GM19463 (cell line): ENCODE measurements at regions not wholly inside any gene's neighbourhood (a gene's known extent, or its start where the extent isn't known, plus 50 kb on each side); places are given as distances from the start of the nearest gene placed in this dataset.

Experiments used
- ATAC-seq: cut with Tn5 transposase; IDR thresholded peaks from one replicate; pipeline ENCODE4 v1.9.1; 2021; ENCODE audit warnings: mild to moderate bottlenecking, moderate library complexity; ENCODE audit not compliant: unreplicated experiment

DNA sequence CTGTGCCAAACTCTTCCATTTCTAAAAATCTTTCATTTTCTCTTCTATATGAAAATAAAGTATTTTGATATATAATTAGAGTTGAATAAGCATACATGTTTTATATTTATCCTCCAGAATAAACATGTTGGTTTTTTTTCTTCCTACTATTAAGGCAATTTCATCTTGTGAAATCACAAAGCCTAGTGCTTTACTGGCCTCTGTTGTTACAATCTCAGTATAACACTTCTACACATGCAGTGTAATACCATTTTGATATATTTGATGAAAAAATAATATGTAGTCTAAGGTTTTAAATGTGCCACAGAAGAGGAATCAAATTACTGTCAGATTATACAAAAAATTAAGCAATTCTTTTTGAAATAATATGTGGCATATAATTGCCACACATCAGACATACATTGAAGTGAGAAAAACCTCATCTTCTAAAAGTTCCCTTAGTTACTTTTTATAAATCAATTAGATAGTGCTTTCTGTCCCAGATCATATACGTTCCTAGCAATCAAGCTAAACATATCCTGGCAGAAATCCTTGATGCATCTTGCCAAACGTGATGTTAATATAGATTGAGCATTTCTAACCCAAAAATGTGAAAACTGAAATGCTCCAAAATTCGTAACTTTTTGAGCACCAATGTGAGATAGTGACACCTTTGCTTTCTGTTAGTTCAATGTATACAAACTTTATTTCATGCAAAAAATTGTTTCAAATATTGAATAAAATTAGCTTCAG is 225.1 kb upstream of the MANEA start:
- ATAC-seq: no peak

DNA sequence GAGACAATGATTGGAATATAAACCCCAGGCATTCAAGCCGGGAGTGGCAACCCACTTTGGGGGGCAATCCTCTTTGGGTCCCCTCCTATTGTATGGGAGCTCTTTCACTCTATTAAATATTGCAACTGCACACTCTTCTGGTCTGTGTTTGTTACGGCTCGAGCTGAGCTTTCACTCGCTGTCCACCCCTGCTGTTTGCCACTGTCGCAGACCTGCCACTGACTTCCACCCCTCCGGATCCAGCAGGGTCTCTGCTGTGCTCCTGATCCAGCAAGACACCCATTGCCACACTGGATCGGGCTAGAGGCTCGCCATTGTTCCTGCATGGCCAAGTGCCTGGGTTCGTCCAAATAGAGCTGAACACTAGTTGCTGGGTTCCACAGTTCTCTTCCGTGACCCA is 222.8 kb upstream of the MANEA start:
- no peak for ATAC-seq

DNA sequence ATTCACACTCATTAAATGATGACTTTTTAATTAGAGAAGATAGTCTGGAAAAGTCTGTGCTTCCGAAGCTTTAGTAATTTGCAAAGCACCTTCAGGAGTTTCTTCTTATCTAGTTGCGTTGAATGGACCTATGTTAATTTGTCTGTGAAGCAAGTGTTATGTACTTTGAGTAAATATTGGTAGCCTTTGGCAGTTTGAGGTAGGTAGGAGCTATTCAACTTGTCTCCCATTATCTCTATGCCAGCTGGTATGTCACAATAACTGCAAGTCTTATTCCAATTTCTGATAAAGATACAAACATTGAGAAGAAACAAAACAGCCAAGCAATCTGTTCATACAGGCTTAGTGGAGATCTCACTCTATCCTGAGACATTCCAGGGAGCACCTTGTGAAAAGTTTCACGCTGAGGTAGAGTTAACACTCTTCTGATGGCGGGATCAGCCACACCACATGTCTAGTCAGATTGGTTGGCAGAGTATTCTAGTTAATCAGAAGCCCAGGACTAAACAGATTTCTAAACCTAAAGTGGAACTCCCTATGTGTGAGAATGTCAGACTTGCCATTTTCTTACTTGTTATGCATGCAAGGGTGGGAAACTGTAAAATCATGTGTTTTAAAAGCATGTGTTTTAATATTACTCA is 219.8 kb upstream of the MANEA start:
- no peak for ATAC-seq

DNA sequence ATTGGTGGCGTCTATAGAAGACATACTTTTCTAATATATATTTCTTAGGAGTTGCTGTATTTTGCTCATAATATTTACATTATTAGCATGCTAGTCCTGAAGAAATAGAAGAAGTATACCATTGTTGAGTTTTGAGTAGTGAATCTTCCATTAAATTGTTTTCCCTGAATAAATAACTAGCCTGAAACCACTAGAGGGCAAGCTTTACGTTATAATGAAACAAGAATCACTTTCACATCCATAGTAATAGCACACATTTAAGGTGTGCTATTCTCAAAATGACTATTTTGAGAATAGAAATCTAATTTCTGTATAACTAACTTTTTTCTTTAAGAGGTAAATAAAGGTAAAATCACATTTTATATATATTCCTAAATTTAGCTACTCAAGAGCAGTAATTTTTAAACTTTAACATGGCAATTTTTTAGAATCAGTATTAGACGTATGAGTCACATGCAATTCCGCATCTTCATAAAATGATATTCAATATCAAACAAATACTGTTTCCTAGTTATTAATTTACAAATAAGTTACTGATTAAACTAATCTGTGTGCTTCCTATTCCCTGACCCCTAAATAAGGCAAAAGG is 213.2 kb upstream of the MANEA start:
- peak; percentile 76 for ATAC-seq

DNA sequence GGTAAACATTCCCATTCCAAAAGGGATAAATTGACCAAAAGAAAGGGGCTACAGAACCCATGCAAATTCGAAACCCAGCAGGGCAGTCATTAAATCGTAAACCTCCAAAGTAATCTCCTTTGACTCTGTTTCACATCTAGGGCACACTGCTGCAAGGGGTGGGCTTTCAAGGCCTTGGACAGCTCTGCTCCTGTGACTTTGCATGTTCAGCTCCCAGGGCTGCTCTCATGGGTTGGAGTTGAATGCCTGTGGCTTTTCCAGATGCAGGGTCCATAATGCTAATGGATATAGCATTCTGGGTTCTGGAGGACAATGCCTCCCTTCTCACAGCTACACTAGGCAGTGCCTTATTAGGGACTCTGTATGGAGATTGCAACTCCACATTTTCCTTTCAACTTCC is 211.9 kb upstream of the MANEA start:
- ATAC-seq: no peak

DNA sequence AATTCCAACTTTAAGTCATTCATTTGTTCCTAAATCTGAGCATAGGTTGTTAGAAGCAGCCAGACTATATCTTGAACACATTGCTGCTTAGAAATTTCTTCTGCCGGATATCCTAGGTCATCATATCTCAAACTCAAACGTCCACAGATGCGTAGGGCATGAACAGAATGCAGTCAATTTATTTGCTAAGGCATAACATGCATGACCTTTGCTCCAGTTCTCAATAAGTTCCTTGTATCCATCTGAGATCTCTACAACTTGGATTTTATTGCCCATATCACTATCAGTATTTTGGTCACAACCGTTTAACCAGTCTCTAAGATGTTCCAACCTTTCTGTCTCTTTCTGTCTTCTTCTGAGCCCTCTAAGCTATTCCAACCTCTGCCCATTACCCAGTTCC is 210.9 kb upstream of the MANEA start:
- no peak for ATAC-seq

DNA sequence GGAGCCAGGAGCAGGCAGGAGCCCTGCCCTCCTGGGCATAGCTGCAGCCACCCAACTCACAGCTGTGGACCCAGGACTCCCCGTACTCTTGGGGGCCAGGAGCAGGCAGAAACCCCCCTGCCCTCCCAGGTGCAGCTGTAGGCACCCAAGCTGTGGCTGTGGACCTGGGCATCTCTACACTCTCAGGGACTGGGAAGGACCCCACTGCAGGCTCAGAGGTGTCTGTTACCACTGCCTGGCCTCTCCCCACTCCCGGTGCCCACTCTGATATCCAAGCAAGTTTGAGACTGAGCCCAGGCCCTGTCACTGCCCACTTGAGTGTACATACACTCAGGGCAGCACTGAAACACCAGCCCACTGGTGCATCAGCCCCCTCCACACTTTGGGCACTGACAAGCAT is 193.5 kb upstream of the MANEA start:
- ATAC-seq: no peak

DNA sequence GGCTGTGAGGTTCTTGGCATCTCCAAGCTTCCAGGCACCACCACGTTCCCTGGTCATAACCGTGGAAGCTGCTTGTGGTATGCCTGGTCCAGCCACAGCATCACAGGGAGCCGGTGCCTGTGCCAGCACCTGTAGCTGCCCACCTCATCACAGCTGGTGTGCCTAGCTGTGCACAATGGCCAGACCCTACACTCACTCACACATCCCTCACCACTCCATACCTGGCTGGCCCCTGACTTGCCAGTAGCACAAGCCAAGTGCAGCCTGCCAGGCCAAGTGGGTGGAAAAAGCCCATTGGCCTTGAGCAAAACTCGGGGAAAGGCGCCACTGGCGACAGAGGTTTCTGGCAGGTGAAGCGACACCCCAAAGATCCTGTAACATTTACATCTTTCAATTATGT is 192.3 kb upstream of the MANEA start:
- no peak for ATAC-seq

DNA sequence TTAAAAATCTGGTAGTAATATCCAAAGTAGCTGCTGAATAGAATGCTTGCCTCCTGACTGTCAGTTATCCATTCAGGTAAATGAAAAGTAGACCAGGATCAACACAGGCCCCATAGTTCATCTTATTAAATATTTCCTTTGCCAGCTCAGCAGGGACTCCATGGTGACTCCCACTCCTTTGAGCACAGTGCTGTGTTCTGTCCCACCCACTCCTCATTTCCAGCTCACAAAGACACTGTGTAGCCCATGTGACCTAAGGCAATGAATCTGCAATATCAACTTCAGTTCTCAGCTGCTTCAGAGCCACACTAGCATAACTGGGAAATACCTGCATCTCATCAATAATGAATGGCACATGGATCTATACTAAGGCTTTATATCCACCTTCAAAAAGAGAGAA is 189.5 kb upstream of the MANEA start:
- no peak for ATAC-seq

DNA sequence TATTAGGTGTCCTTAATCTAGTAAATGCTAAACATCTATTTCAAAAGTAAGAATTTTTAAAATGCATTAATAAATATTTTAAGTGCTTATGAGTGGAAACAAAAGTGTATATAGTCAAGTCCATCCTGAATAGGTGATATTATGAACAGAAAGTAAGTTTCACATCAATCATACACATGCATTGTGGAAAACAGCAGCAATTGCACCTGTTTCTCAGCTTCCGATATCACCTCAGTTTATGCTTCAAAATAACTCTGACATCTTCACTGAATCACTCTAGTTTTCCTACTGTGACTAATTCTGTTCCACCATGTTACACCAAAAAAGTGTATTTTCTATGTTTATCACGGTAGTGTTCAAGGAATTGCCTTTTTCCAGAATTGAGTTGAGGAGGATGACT is 172.6 kb upstream of the MANEA start:
- ATAC-seq: no peak

DNA sequence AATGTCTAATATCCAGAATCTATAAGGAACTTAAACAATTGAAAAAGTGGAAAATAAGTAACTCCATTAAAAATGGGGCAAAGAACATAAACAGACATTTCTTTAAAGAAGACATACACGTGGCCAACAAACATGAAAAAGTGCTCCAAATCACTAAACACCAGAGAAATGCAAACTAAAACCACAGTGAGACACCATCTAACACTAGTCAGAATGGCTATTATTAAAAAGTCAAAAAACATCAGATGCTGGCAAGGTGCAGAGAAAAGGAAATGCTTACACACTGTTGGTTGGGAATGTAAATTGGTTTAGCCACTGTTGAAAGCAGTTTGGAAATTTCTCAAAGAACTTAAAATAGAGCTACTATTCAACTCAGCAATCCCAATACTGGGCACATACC is 169.2 kb upstream of the MANEA start:
- ATAC-seq: no peak

DNA sequence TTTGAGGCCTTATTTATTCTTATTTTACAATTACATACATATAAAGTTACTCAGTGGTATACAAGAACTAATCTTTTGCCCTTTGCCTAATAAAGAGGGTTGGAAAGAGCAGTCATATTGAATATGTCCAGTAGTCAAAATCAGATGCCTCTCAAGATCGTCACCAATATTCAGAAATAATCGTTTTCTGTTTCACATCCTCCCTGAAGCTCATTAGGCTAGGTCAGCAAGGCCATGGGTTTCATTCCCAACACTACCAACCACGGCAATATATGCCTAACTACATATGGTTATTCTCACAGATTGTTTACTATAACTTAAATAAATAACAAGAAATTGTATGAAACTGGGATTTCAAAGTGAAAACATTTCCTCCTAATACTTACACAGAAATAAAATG is 167.2 kb upstream of the MANEA start:
- no peak for ATAC-seq

DNA sequence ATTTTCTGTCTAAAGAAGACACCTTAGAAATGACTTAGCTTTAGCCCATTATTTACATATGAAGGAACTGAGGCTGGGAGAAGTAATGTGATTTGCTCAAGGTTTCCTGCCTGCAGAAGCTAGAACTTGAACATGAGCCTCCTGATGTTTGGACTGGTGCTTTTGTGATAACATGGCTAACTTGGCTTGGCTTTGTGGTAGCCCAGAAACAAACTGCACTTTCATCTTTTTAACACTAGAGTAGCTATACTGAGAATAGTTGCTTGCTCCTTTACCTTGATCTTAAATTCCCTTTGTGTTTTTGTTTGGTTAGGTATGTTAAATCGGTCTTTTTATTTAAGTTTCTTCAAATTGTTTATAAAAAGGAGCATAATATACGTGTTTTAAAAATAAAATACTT is 163.5 kb upstream of the MANEA start:
- ATAC-seq: no peak

DNA sequence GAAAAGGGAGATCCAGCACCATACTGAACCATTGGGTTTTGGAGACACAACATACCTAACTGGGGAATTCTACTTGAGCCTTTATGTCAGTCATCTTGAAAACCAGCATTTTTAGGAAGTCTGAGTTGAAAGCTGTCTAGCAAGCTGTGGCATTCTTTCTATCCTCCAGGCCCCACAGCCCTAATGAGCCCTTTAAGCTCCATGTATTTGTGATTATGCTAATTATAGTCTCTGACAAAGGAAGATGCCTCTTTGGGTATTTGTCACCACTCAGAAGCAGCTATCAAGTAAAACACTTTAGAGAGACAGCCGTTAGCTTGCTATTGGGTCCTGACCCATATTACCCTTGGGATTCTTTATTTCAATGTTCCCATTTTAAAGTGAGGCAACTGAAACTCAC is 159.5 kb upstream of the MANEA start:
- ATAC-seq: no peak

DNA sequence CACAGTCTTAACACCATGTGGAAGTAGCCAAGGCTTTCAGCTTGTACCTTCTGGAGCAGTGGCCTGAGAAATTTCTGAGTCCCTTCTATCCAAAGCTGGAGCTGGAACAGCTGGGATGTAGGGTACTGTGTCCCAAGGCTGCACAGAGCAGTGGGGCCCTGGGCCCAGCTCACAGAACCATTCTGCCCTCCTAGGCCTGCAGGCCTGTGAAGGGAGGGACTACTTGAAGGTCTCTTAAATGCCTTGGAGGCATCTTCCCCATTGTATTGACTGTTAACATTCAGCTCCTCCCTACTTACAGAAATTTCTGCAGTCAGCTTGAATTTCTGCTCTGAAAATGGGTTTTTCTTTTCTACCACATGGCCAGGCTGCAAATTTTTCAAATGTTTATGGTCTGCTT is 156.5 kb upstream of the MANEA start:
- ATAC-seq: no peak

DNA sequence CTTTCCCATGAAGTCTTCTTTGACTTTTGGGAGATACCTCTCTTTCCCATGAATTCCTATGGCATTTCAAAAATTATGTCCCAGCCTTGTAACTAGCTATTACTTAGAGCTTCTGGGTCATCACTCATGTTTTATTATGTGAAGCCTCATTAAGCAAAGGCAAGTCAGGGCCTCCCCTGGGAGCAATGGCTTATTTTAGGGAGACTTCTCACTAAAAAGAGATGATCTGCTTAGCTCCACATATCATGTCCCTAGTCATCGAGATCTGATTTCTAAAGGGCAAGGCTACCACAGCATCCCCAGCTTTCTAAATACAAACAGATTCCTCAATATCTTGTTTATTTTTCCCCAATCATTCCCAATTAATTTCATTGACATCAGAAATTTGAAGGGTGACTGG is 154.0 kb upstream of the MANEA start:
- no peak for ATAC-seq

DNA sequence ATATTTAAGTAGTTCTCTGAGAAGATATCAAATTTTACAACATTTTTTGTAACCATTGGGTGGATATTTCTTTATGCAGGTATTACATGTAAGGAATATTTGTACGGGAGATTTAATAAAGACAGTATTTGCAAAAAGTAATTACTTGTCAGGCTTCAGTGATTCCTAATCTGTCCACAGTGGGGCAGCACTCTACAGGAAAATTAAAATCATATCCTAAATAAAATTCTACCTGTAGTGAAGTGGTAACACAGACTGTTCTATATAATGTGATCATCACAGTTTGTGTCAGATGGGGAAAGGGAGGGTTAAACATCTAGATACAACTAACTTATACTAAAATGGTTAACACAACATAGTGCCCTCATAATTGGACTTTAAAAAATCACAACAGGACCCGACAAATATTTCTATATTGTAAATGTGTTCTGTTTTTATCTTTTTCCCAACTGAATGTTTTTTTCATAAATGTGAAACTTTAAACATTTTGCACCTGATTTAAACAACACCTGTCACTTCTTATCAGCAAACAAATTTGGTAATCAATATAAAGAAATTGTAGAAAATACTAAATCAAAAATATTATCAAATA is 145.6 kb upstream of the MANEA start:
- ATAC-seq: no peak

DNA sequence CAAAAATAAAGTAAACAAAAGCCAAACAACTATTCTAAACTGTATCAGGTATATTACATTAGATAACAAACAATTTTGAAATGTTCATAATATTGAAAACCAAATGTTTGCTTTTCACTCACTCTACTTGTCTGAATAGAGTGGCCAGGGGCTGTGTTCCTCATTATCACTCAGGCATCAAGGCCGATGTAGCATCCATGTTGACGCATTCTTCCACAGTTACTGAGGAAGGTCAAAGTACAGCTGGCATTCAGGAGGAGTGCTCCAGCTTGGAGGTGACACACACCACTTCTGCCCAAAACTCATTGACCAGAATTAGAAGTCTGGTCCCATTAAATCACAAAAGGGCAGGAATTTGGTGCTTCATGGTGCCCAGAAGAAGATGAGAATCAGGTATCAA is 137.6 kb upstream of the MANEA start:
- no peak for ATAC-seq

DNA sequence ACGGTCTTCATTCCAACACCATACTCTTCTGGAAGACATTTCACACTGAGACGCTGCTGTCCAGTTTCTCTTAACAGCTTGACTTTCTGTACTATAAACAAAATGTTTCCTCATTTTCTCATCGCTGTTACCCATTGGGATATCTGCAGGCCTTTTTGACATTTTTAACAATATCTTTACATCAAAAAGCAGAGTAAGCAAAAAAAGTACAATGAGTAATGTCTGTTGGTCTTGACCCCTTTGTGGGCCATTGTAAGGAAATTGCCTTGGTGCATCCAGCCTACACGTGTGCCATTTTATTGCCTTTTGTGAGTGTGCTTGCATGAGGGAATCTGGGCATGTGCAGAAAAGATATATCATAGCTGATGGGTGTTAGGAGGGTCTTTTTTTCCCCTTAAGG is 129.1 kb upstream of the MANEA start:
- no peak for ATAC-seq

DNA sequence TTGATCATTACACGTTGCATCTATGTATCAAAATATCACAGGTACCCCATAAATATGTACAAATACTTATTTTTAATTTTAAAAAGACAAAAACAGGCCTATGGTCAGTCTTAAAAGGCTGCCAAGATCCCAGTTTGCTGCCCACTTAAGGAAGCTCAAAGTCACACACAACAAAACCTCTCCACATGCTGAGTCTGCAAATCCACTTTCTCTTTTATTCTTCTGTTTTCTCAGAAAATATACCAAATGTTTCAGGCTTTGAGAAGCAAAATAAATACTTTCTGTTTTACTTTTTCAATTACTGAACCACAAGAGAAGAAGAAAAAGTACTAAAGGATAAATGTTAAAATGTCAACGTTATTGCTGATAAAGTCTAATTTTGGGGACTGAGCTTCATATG is 107.8 kb upstream of the MANEA start:
- ATAC-seq: no peak

DNA sequence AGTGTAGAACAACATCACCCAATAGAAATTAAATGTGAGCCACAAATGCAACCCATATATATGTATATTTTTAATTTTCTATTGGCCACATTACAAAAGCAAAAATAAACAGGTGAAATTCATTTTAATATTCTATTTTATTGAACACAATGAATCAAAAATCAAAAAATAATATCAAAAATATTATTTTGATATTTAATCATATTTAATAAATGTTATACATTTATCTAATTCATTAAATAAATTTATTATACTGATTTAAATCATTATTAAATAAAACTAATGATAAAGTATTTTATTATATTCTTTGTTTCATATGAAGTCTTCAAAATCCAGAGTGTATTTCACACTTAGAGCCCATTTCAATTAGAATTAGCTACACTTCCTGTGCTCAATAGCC is 98.4 kb upstream of the MANEA start:
- no peak for ATAC-seq

DNA sequence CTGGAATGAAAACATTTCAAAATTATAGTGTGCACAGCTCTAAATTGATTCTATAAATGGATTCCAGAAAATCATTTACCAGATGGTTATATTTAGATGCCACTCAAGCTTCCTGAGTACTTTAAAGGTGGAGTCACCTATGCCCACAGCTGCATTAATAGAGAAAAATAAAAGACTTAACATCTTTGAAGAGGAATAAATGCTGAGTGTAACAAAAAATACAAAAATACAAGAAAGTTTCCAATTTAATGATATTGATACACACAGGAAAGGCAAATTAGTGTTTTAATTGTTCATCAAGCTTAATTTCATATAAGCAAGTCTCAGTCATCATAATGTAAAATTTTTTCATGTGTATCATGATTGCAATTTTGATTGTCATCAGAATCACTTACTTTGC is 89.5 kb upstream of the MANEA start:
- ATAC-seq: no peak
